ENCODE measurements at regions not wholly inside any gene's neighbourhood (a gene's known extent, or its start where the extent isn't known, plus 50 kb on each side); places are given as distances from the start of the nearest gene placed in this dataset.

GRCh38 chr4:152146244-152146643 is 385.4 kb upstream of the GATB start:
- H3K27ac ChIP-seq: no peak overlapping the region
- ChIA-PET POLR2A (ENCODE audit: low non-redundant PET) (no interaction called here), CTCF (no interaction called here)
- DNase-seq (ENCODE audit: low spot score): no peak
- TF ChIP-seq, protein P1, sequence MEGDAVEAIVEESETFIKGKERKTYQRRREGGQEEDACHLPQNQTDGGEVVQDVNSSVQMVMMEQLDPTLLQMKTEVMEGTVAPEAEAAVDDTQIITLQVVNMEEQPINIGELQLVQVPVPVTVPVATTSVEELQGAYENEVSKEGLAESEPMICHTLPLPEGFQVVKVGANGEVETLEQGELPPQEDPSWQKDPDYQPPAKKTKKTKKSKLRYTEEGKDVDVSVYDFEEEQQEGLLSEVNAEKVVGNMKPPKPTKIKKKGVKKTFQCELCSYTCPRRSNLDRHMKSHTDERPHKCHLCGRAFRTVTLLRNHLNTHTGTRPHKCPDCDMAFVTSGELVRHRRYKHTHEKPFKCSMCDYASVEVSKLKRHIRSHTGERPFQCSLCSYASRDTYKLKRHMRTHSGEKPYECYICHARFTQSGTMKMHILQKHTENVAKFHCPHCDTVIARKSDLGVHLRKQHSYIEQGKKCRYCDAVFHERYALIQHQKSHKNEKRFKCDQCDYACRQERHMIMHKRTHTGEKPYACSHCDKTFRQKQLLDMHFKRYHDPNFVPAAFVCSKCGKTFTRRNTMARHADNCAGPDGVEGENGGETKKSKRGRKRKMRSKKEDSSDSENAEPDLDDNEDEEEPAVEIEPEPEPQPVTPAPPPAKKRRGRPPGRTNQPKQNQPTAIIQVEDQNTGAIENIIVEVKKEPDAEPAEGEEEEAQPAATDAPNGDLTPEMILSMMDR (conservative IDR thresholded peaks at IDR 0.05; ENCODE audit: low read depth): no peak

DNA sequence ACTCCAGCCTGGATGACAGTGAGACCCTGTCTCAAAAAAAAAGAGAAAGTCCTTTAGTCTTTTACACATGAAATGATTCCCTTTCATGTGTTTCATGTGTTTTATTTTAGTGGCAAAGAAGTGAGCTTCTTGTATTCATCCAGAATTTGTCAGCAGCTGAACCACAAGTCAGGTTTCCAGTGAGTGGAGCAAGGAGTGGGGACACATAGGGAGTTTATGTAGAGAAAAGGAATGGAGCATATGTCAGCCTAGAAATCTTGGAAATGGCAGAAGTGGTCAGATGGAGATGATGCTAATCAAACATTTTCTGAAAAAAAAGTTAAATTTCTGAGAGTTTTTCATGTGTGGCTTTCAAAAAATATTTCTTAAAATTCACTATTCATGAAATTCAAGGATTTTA is 383.0 kb upstream of the GATB start:
- POLR2A ChIA-PET (ENCODE audit: low non-redundant PET): no interaction called here
- CTCF ChIA-PET: interaction anchor here (0.6 kb wide), 1 partner anchor 48 kb away, joined by 3 read pairs; no protein-coding TSS in a partner anchor
- no peak for DNase-seq (ENCODE audit: low spot score)
- TF ChIP-seq, protein P1 (conservative IDR thresholded peaks at IDR 0.05; ENCODE audit: low read depth): no peak
- H3K27ac ChIP-seq: no peak overlapping the region

GRCh38 chr4:152138451-152138850 is 377.6 kb upstream of the GATB start:
- DNase-seq (ENCODE audit: low spot score): no peak
- TF ChIP-seq, protein P1 (conservative IDR thresholded peaks at IDR 0.05; ENCODE audit: low read depth): no peak
- CTCF ChIA-PET: interaction anchor here (0.7 kb wide), 1 partner anchor 834 kb away, joined by 3 read pairs; no protein-coding TSS in a partner anchor
- POLR2A ChIA-PET (ENCODE audit: low non-redundant PET): no interaction called here
- H3K27ac ChIP-seq: no peak overlapping the region

DNA sequence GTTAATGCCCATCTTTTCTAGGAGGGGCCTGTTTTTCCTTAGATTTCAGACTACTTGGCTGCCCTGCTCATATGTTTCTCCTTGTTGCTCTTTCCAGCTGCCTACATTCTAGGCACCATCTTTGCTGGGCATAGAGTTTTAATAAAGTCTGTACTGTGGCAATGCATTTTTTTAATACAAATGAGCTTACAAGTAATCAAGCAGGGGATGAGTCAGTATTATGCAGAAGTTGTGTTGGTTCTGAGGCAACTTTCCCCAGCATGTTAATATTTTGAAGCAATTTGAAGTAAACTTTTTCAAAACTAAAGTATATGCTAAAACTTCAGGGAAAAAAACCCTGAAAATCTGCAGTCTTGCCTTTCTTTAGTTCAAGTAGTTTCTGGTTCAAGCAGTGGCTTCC is 372.0 kb upstream of the GATB start:
- ChIA-PET CTCF (interaction anchor here (1.0 kb wide), 1 partner anchor 53 kb away, joined by 5 read pairs; no protein-coding TSS in a partner anchor), POLR2A (ENCODE audit: low non-redundant PET) (no interaction called here)
- no peak for DNase-seq (ENCODE audit: low spot score)
- TF ChIP-seq, protein P1 (conservative IDR thresholded peaks at IDR 0.05; ENCODE audit: low read depth): no peak
- H3K27ac ChIP-seq: no peak overlapping the region

DNA sequence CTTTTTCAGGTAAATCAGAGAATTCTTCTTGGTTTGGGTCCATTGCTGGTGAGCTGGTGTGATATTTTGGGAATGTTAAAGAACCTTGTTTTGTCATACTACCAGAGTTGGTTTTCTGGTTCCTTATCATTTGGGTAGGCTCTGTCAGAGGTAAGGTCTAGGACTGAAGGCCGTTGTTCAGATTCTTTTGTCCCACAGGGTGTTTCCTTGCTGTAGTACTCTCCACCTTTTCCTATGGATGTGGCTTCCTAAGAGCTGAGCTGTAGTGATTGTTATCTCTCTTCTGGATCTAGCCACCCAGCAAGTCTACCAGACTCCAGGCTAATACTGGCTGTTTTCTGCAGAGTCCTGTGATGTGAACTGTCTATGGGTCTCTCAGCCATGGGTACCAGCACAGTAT is 367.5 kb upstream of the GATB start:
- no peak overlapping the region for H3K27ac ChIP-seq
- ChIA-PET CTCF (no interaction called here), POLR2A (ENCODE audit: low non-redundant PET) (no interaction called here)
- TF ChIP-seq, protein P1 (conservative IDR thresholded peaks at IDR 0.05; ENCODE audit: low read depth): no peak
- DNase-seq (ENCODE audit: low spot score): no peak

GRCh38 chr4:152126238-152126637 is 365.4 kb upstream of the GATB start:
- ChIA-PET POLR2A (ENCODE audit: low non-redundant PET) (no interaction called here), CTCF (no interaction called here)
- no peak for DNase-seq (ENCODE audit: low spot score)
- H3K27ac ChIP-seq: no peak overlapping the region
- TF ChIP-seq, protein P1 (conservative IDR thresholded peaks at IDR 0.05; ENCODE audit: low read depth): no peak
